OCI-LY1 (cell line): ENCODE measurements at regions not wholly inside any gene's neighbourhood (a gene's known extent, or its start where the extent isn't known, plus 50 kb on each side); places are given as distances from the start of the nearest gene placed in this dataset.

ENCODE experiments used
- EZH2 ChIP-seq: fragments of 200-600 bp; sonication (generic), shearing (Covaris generic); IDR thresholded peaks from 2 replicates; pipeline ENCODE4 v1.8.0; 2017; ENCODE audit warnings: borderline replicate concordance, mixed run types, mild to moderate bottlenecking, antibody characterized with exemption, low read length, moderate library complexity, mixed read lengths
- TF ChIP-seq, protein P1 (sequence below): fragments of 200-600 bp; sonication (generic), shearing (Covaris generic); IDR thresholded peaks from 2 replicates; pipeline ENCODE4 v1.5.1; 2017; ENCODE audit warnings: mild to moderate bottlenecking, antibody characterized with exemption, low read length, moderate library complexity, mixed read lengths

DNA sequence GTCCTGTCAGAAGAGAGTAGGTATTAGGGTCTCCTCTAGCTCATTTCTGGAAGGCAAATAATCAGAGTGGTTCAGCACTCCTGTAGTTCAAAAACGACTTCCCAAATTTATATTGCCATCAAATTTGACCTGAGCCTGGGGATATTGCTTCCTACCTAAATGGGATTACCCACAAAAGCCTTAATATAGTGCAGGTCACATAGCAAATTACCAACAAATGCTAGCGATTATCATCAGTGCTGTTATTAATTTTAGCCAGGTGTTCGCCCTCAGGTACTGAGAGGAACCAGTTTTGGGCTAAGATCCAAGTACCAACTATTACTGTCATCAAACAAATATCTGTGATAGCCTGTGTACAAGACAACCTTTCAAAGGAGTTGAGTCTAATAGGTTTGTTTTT lies 661.8 kb upstream of the PTBP2 start:
- TF ChIP-seq, protein P1, sequence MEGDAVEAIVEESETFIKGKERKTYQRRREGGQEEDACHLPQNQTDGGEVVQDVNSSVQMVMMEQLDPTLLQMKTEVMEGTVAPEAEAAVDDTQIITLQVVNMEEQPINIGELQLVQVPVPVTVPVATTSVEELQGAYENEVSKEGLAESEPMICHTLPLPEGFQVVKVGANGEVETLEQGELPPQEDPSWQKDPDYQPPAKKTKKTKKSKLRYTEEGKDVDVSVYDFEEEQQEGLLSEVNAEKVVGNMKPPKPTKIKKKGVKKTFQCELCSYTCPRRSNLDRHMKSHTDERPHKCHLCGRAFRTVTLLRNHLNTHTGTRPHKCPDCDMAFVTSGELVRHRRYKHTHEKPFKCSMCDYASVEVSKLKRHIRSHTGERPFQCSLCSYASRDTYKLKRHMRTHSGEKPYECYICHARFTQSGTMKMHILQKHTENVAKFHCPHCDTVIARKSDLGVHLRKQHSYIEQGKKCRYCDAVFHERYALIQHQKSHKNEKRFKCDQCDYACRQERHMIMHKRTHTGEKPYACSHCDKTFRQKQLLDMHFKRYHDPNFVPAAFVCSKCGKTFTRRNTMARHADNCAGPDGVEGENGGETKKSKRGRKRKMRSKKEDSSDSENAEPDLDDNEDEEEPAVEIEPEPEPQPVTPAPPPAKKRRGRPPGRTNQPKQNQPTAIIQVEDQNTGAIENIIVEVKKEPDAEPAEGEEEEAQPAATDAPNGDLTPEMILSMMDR = no peak
- no peak for TF ChIP-seq EZH2
